ENCODE measurements at regions not wholly inside any gene's neighbourhood (a gene's known extent, or its start where the extent isn't known, plus 50 kb on each side); places are given as distances from the start of the nearest gene placed in this dataset.

DNA sequence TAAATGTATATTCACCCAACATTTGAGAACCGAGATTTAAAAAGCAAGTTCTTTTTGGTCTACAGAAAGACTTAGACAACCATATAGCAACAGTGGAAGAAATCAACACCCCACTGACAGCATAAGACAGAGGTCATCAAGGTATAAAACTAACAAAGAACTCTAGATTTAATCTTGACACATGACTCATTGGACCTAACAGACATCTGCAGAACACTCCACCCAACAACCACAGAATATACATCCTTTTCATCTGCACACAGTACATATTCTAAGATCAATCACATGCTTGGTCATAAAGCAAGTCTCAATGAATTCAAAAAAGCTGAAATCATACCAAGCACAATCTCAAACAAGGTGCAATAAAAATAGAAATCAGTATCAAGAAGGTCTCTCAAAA is 65.8 kb downstream of the SPIN4 start:
- peaks cover 0 to 4% of the 10 kb centered on the region in 2 donors for H3K27me3 ChIP-seq
- H3K4me3 ChIP-seq: no peak overlapping the region
- H3K27ac ChIP-seq: no peak overlapping the region
- DNase-seq (no peak), ATAC-seq (no peak)
- H3K4me1 ChIP-seq: no peaks in the 10 kb centered on the region
- no peaks in the 10 kb centered on the region for H3K9me3 ChIP-seq
- TF ChIP-seq, protein P1, sequence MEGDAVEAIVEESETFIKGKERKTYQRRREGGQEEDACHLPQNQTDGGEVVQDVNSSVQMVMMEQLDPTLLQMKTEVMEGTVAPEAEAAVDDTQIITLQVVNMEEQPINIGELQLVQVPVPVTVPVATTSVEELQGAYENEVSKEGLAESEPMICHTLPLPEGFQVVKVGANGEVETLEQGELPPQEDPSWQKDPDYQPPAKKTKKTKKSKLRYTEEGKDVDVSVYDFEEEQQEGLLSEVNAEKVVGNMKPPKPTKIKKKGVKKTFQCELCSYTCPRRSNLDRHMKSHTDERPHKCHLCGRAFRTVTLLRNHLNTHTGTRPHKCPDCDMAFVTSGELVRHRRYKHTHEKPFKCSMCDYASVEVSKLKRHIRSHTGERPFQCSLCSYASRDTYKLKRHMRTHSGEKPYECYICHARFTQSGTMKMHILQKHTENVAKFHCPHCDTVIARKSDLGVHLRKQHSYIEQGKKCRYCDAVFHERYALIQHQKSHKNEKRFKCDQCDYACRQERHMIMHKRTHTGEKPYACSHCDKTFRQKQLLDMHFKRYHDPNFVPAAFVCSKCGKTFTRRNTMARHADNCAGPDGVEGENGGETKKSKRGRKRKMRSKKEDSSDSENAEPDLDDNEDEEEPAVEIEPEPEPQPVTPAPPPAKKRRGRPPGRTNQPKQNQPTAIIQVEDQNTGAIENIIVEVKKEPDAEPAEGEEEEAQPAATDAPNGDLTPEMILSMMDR (IDR thresholded peaks at IDR 0.05): no peak
- TF ChIP-seq POLR2A (IDR thresholded peaks at IDR 0.05): no peak
- H3K36me3 ChIP-seq: no peaks in the 10 kb centered on the region
- intact Hi-C loops (cut with DNase I): no loop called here
- 33% methylated on average over 1 of the region's 1 CpG for WGBS (ENCODE audit: insufficient coverage, low coverage, low lambda C conversion rate, missing lambda C conversion rate)

DNA sequence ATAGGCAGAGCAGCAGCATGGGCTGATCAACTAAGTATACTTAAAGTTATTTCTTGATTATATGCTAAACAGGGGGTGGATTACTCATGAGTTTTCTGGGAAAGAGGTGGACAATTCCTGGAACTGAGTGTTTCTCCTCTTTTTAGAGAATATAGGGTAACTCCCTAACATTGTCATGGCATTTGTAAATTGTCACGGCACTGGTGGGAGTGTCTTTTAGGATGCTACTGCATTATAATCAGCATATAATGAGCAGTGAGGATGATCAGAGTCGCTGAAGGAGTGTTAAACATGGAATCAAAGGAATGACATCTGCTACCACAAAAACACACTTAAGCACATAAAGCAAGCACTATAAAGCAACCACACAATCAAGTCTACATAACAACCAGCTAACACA is 66.5 kb downstream of the SPIN4 start:
- no peak for ATAC-seq
- TF ChIP-seq, protein P1 (IDR thresholded peaks at IDR 0.05): no peak
- TF ChIP-seq POLR2A (IDR thresholded peaks at IDR 0.05): no peak
- WGBS (ENCODE audit: insufficient coverage, low coverage, low lambda C conversion rate, missing lambda C conversion rate): 52% methylated on average over 2 of the region's 2 CpGs
- Histone ChIP-seq H3K4me3 (no peak overlapping the region), H3K27ac (no peak overlapping the region), H3K9me3 (no peaks in the 10 kb centered on the region), H3K36me3 (no peaks in the 10 kb centered on the region), H3K27me3 (peaks cover 0 to 4% of the 10 kb centered on the region in 2 donors), H3K4me1 (no peaks in the 10 kb centered on the region)
- DNase-seq: no peak
- intact Hi-C loops (cut with DNase I): no loop called here

DNA sequence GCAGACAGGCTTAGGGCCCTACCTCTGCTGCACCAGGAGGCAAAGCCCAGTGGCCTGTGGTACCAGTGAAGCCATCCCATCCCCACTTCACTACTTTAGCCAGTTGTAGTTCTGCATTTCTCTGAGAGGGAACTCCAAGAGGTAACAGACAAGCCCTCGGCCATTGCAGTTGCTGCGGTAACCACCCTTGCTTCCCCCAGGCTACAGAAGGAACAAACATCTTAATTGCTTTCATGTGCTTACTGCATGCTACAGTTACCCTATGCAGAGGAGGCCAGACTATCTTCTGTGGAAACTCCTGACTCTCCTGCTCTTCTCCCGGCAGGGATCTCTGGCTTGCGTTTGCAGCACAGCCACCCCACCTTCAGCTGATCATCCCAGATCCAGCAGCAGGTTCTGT is 67.8 kb downstream of the SPIN4 start:
- no CpG with 5 or more reads among the region's 4 CpGs for whole genome bisulfite sequencing (ENCODE audit: insufficient coverage, low coverage, low lambda C conversion rate, missing lambda C conversion rate)
- no peak for ATAC-seq
- intact Hi-C loops (cut with DNase I): no loop called here

GRCh38 chrX:63282828-63283227 is 68.3 kb downstream of the SPIN4 start:
- no peak overlapping the region for H3K4me3 ChIP-seq
- peaks cover 0 to 4% of the 10 kb centered on the region in 2 donors for H3K27me3 ChIP-seq
- no peak overlapping the region for H3K27ac ChIP-seq
- no peaks in the 10 kb centered on the region for H3K4me1 ChIP-seq
- no peak for ATAC-seq
- no peak for TF ChIP-seq POLR2A (IDR thresholded peaks at IDR 0.05)
- TF ChIP-seq, protein P1 (IDR thresholded peaks at IDR 0.05): no peak
- no peaks in the 10 kb centered on the region for H3K9me3 ChIP-seq
- H3K36me3 ChIP-seq: no peaks in the 10 kb centered on the region
- no peak for DNase-seq
- intact Hi-C loops (cut with DNase I): no loop called here

More for the DNA sequence above, 67.8 kb downstream of the SPIN4 start:
- Histone ChIP-seq H3K4me3 (no peak overlapping the region), H3K27me3 (peaks cover 0 to 4% of the 10 kb centered on the region in 2 donors), H3K27ac (no peak overlapping the region), H3K36me3 (no peaks in the 10 kb centered on the region), H3K9me3 (no peaks in the 10 kb centered on the region), H3K4me1 (no peaks in the 10 kb centered on the region)
- no peak for TF ChIP-seq POLR2A (IDR thresholded peaks at IDR 0.05)
- TF ChIP-seq, protein P1 (IDR thresholded peaks at IDR 0.05): no peak
- no peak for DNase-seq

DNA sequence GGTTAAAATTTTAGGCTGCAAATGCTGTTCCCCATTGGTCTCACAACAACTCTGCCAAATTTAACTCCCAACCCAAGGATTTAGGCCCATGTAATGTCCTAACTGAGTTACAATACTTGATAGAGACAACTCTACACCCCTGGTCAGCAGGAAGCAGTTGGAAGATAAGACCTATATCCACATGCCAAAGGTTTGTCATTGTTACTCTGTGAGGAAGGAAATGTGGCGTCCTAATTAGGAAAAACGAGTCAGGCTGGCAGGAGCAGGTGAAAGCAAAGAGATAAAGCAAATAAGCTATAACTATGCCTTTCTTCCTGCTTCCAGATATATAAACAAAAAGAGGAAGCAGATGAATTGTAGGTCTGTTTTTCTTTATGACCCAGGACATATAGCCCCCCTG is 69.1 kb downstream of the SPIN4 start:
- intact Hi-C loops (cut with DNase I): no loop called here
- no peaks in the 10 kb centered on the region for H3K36me3 ChIP-seq
- ATAC-seq (peak in 2 of 4 donors; percentile 47 to 61), DNase-seq (no peak)
- WGBS (ENCODE audit: insufficient coverage, low coverage, low lambda C conversion rate, missing lambda C conversion rate): 34% methylated on average over 2 of the region's 2 CpGs
- no peak overlapping the region for H3K27ac ChIP-seq
- H3K9me3 ChIP-seq: no peaks in the 10 kb centered on the region
- no peaks in the 10 kb centered on the region for H3K4me1 ChIP-seq
- TF ChIP-seq, protein P1 (IDR thresholded peaks at IDR 0.05): no peak
- no peak for TF ChIP-seq POLR2A (IDR thresholded peaks at IDR 0.05)
- no peak overlapping the region for H3K4me3 ChIP-seq
- peaks cover 0 to 4% of the 10 kb centered on the region in 2 donors for H3K27me3 ChIP-seq

Data from right lobe of liver (tissue), 6 donors.